ENCODE measurements at regions not wholly inside any gene's neighbourhood (a gene's known extent, or its start where the extent isn't known, plus 50 kb on each side); places are given as distances from the start of the nearest gene placed in this dataset.
"Not testable (repeated sequence)": the region's sequence is repeated elsewhere in the genome, so short reads cannot be mapped to it uniquely, and the experiment has no call there.

- DNase-seq (ENCODE audit: low read depth, low spot score) = no peak
Measured at GRCh38 chr6:49370518-49370917, 92.5 kb downstream of the MMUT start.

GRCh38 chr6:49366539-49366938 lies 96.5 kb downstream of the MMUT start:
- DNase-seq (ENCODE audit: low read depth, low spot score) = no peak

GRCh38 chr6:49348561-49348960 lies 114.5 kb downstream of the MMUT start:
- no peak for DNase-seq (ENCODE audit: low read depth, low spot score)

- DNase-seq (ENCODE audit: low read depth, low spot score) = no peak
Measured at GRCh38 chr6:49342410-49342809, 120.6 kb downstream of the MMUT start.

GRCh38 chr6:49341869-49342268 lies 121.2 kb downstream of the MMUT start:
- no peak for DNase-seq (ENCODE audit: low read depth, low spot score)

GRCh38 chr6:49339096-49339495 lies 124.0 kb downstream of the MMUT start:
- DNase-seq (ENCODE audit: low read depth, low spot score) = no peak

- DNase-seq (ENCODE audit: low read depth, low spot score) = no peak
Measured at GRCh38 chr6:49336514-49337131, 126.4 kb downstream of the MMUT start.

- DNase-seq (ENCODE audit: low read depth, low spot score) = no peak
Measured at GRCh38 chr6:49333345-49334125, 129.5 kb downstream of the MMUT start.

GRCh38 chr6:49332781-49333180 lies 130.3 kb downstream of the MMUT start:
- DNase-seq (ENCODE audit: low read depth, low spot score) = no peak

- no peak for DNase-seq (ENCODE audit: low read depth, low spot score)
Measured at GRCh38 chr6:49329186-49329585, 133.9 kb downstream of the MMUT start.

- DNase-seq (ENCODE audit: low read depth, low spot score) = no peak
Measured at GRCh38 chr6:49328051-49328744, 134.9 kb downstream of the MMUT start.

- DNase-seq (ENCODE audit: low read depth, low spot score) = no peak
Measured at GRCh38 chr6:49327571-49327970, 135.5 kb downstream of the MMUT start.

GRCh38 chr6:49327005-49327404 lies 136.0 kb downstream of the MMUT start:
- DNase-seq (ENCODE audit: low read depth, low spot score) = no peak

- no peak for DNase-seq (ENCODE audit: low read depth, low spot score)
Measured at GRCh38 chr6:49326347-49326746, 136.7 kb downstream of the MMUT start.

- DNase-seq (ENCODE audit: low read depth, low spot score) = no peak
Measured at GRCh38 chr6:49325891-49326290, 137.2 kb downstream of the MMUT start.

GRCh38 chr6:49322861-49323260 lies 140.2 kb downstream of the MMUT start:
- no peak for DNase-seq (ENCODE audit: low read depth, low spot score)

GRCh38 chr6:49321561-49322072 lies 141.4 kb downstream of the MMUT start:
- DNase-seq (ENCODE audit: low read depth, low spot score) = no peak

- no peak for DNase-seq (ENCODE audit: low read depth, low spot score)
Measured at GRCh38 chr6:49305010-49305409, 158.0 kb downstream of the MMUT start.

GRCh38 chr6:49304393-49304792 lies 158.7 kb downstream of the MMUT start:
- DNase-seq (ENCODE audit: low read depth, low spot score) = not testable (repeated sequence)

GRCh38 chr6:49300911-49301310 lies 162.1 kb downstream of the MMUT start:
- no peak for DNase-seq (ENCODE audit: low read depth, low spot score)

GRCh38 chr6:49300443-49300842 lies 162.6 kb downstream of the MMUT start:
- DNase-seq (ENCODE audit: low read depth, low spot score) = no peak

- DNase-seq (ENCODE audit: low read depth, low spot score) = no peak
Measured at GRCh38 chr6:49299279-49299678, 163.8 kb downstream of the MMUT start.

- no peak for DNase-seq (ENCODE audit: low read depth, low spot score)
Measured at GRCh38 chr6:49284180-49284579, 178.9 kb downstream of the MMUT start.

Data from smooth muscle cell of the brain vasculature (primary cell).